ENCODE measurements at regions not wholly inside any gene's neighbourhood (a gene's known extent, or its start where the extent isn't known, plus 50 kb on each side); places are given as distances from the start of the nearest gene placed in this dataset.

DNA sequence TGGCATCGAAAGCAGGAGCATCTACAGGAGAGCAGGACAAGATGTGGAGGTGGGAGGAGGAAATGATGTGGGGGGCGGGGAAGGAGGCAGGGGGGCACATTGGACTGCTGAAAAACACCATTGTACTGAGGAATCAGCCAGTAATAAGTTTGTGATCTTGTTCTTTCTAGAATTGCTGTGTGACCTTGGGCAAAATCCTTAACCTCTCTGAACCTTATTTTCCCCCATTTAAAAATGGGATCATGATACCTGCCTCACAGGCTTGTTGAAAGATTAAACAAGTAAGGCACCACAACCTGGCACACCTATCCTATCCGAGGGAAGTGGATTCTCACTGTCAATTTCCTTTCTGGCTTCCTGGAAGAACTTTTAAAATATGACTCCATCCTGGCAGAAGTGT lies 56.9 kb upstream of the ARRDC4 start:
- 49 to 84% (median 82%) methylated on average over 3 of the region's 3 CpGs for WGBS, 4 donors
- H3K9me3 ChIP-seq = no peaks in the 10 kb centered on the region

DNA sequence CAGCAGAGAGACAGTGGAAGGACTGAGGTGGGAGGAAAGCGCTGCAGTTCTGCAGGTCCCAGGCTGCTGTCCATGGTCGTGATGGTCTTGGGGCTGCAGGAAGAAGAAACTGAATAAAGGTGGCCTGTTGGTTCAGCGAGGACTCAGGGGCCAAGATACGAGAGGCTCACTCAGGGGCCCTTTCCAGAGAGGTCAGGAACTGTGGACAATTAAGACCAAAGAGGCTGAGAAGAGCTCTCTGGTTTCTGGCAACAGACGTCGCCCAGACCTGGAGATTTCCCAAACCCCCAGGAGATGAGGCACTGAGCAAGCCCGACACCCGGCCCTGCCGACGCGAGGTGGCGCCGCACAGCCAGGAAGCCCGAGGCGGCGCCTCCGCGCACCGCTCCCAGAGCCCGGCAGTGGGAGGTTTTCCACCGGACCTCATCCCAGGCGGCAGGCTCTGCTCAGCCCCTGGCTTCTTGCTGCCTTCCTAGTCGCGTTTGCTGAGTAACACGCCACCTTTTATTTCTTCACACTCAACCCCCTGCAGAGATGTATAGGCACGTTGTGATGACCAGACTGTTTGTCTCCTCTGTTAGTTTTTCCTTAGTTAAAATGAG lies 56.4 kb upstream of the ARRDC4 start:
- 0 to 9% (median 2%) methylated on average over 11 to 26 of the region's 26 CpGs for WGBS, 4 donors
- no peaks in the 10 kb centered on the region for H3K36me3 ChIP-seq
- intact Hi-C loops (cut with DNase I) = loop anchor here in 9 of 10 donors (2.0 to 10.0 kb wide), 10 partner anchors 61 to 521 kb away; partner anchors contain the start of gene ARRDC4 (in 1 of the 9)
- H3K9me3 ChIP-seq = no peaks in the 10 kb centered on the region
- no peak overlapping the region for H3K27ac ChIP-seq
- H3K27me3 ChIP-seq = peaks cover 0 to 40% (median 18%) of the 10 kb centered on the region in 9 donors
- no peak for TF ChIP-seq POLR2A (IDR thresholded peaks at IDR 0.05)
- TF ChIP-seq, protein P1, sequence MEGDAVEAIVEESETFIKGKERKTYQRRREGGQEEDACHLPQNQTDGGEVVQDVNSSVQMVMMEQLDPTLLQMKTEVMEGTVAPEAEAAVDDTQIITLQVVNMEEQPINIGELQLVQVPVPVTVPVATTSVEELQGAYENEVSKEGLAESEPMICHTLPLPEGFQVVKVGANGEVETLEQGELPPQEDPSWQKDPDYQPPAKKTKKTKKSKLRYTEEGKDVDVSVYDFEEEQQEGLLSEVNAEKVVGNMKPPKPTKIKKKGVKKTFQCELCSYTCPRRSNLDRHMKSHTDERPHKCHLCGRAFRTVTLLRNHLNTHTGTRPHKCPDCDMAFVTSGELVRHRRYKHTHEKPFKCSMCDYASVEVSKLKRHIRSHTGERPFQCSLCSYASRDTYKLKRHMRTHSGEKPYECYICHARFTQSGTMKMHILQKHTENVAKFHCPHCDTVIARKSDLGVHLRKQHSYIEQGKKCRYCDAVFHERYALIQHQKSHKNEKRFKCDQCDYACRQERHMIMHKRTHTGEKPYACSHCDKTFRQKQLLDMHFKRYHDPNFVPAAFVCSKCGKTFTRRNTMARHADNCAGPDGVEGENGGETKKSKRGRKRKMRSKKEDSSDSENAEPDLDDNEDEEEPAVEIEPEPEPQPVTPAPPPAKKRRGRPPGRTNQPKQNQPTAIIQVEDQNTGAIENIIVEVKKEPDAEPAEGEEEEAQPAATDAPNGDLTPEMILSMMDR (IDR thresholded peaks at IDR 0.05) = peak; percentile 44 to 76 (median 66)
- ATAC-seq = peak; percentile 81 to 99 (median 92)
- peak; percentile 60 to 81 (median 75) for DNase-seq
- peak overlapping the region in 1 of 12 donors; percentile 6 for H3K4me3 ChIP-seq
- peaks cover 0 to 8% (median 0%) of the 10 kb centered on the region in 12 donors for H3K4me1 ChIP-seq

More for the DNA sequence above, 56.9 kb upstream of the ARRDC4 start:
- Histone ChIP-seq H3K4me1 (peaks cover 0 to 8% (median 0%) of the 10 kb centered on the region in 12 donors), H3K27ac (no peak overlapping the region), H3K27me3 (peaks cover 0 to 38% (median 18%) of the 10 kb centered on the region in 9 donors), H3K36me3 (no peaks in the 10 kb centered on the region), H3K4me3 (no peak overlapping the region)
- DNase-seq (no peak), ATAC-seq (no peak)
- intact Hi-C loops (cut with DNase I) = loop anchor here in 8 of 10 donors (5.0 to 10.0 kb wide), 6 partner anchors 61 to 521 kb away; partner anchors contain the start of gene ARRDC4 (in 1 of the 8)
- TF ChIP-seq, protein P1 (IDR thresholded peaks at IDR 0.05) = no peak
- TF ChIP-seq POLR2A (IDR thresholded peaks at IDR 0.05) = no peak

DNA sequence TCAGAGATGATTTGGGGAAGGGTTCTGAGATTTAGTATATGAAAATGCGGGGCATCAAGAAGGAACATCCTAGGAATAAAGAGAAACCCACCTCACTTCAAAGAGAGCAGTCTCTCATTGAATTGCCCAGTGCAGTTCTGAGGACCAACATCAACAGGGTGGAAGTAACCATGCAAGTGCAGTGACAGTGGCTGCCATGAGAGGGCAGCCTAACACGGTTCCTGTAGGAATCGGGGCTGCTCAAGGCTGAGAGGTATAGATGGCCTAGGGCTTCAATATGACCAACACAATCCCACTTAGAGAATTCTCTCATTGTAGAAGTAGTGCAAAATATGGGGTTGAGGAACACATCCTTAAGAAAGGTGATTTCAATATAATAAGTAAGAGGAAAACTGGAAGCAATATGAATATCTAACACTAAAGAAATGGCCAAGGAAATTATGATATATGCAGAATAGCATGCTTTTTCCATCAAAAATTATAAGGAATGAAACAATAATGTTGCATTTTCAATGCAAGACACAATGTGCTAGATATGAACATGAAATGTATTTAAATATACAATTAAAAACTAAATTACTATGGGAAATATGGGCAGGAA lies 51.1 kb upstream of the ARRDC4 start:
- intact Hi-C loops (cut with DNase I) = loop anchor here (1.0 to 10.0 kb wide), 10 partner anchors 55 to 518 kb away; partner anchors contain the start of gene ARRDC4 (in 1 of the 10)
- H3K27me3 ChIP-seq = peaks cover 0 to 42% (median 15%) of the 10 kb centered on the region in 9 donors
- peaks cover 0 to 7% (median 0%) of the 10 kb centered on the region in 12 donors for H3K4me1 ChIP-seq
- H3K9me3 ChIP-seq = no peaks in the 10 kb centered on the region
- DNase-seq = peak in 3 of 5 donors; percentile 34 to 58 (median 54)
- ATAC-seq = peak; percentile 58 to 90 (median 88)
- no peak overlapping the region for H3K4me3 ChIP-seq
- 0 to 2% (median 2%) methylated on average over 3 of the region's 3 CpGs for WGBS, 4 donors
- H3K36me3 ChIP-seq = no peaks in the 10 kb centered on the region
- TF ChIP-seq POLR2A (IDR thresholded peaks at IDR 0.05) = no peak
- TF ChIP-seq, protein P1 (IDR thresholded peaks at IDR 0.05) = peak; percentile 81 to 94 (median 90)
- no peak overlapping the region for H3K27ac ChIP-seq

Data from heart left ventricle (tissue), 16 donors.